CD4-positive, CD25-positive, alpha-beta regulatory T cell (primary cell): ENCODE measurements at regions not wholly inside any gene's neighbourhood (a gene's known extent, or its start where the extent isn't known, plus 50 kb on each side); places are given as distances from the start of the nearest gene placed in this dataset.

ENCODE experiments used
- ATAC-seq, 2 donors: fragments of 150-1000 bp; cut with Tn5 transposase; one replicate each; pipeline ENCODE4 v1.10.0; 2021; ENCODE audit warnings: low read depth in 2 of 2, moderate number of reproducible peaks in 2 of 2, moderate library complexity in 1 of 2
- DNase-seq, 3 donors: peaks; one replicate each; pipeline versions ENCODE4 v3.0.0 to v3.0.0-alpha.2; 2012 to 2022; ENCODE audit warnings: mixed read lengths in 1 of 3
- H3K27ac ChIP-seq: one replicate; pipeline ENCODE4 v1.7.0; 2013; ENCODE audit warnings: mild to moderate bottlenecking, low read length; ENCODE audit not compliant: insufficient read depth, poor library complexity, severe bottlenecking
- H3K27me3 ChIP-seq: one replicate; pipeline ENCODE4 v1.7.0; 2013; ENCODE audit warnings: low read length; ENCODE audit not compliant: control insufficient read depth, insufficient read depth
- H3K36me3 ChIP-seq: one replicate; pipeline ENCODE4 v1.7.0; 2013; ENCODE audit warnings: mild to moderate bottlenecking, low read length, moderate library complexity; ENCODE audit not compliant: control insufficient read depth, insufficient read depth
- H3K4me1 ChIP-seq: 2 replicates; pipeline ENCODE4 v1.7.0; 2013; ENCODE audit warnings: mild to moderate bottlenecking, low read length; ENCODE audit not compliant: insufficient read depth, control insufficient read depth, poor library complexity, severe bottlenecking
- H3K4me3 ChIP-seq: one replicate; pipeline ENCODE4 v1.7.0; 2013; ENCODE audit warnings: low read depth, mild to moderate bottlenecking, low read length, moderate library complexity
- H3K9me3 ChIP-seq, 2 experiments: 1 replicate in 1 of 2; 2 replicates in 1 of 2; pipeline ENCODE4 v1.7.0; 2013; ENCODE audit warnings: low read length in 2 of 2, mild to moderate bottlenecking in 1 of 2, moderate library complexity in 1 of 2; ENCODE audit not compliant: control insufficient read depth in 2 of 2
- H3K27ac Mint-ChIP-seq, 3 donors: one replicate each; pipeline ENCODE4 v1.8.0; 2020 to 2022; ENCODE audit warnings: mild to moderate bottlenecking in 3 of 3, mixed read lengths in 3 of 3, moderate library complexity in 2 of 3
- H3K27me3 Mint-ChIP-seq: one replicate; pipeline ENCODE4 v1.8.0; 2022; ENCODE audit warnings: mild to moderate bottlenecking, mixed read lengths
- H3K36me3 Mint-ChIP-seq: one replicate; pipeline ENCODE4 v1.8.0; 2020; ENCODE audit warnings: mixed read lengths
- H3K4me1 Mint-ChIP-seq, 4 donors: one replicate each; pipeline ENCODE4 v1.8.0; 2020 to 2022; ENCODE audit warnings: mixed read lengths in 4 of 4, mild to moderate bottlenecking in 1 of 4
- H3K4me3 Mint-ChIP-seq, 4 donors: one replicate each; pipeline ENCODE4 v1.8.0; 2020 to 2022; ENCODE audit warnings: mild to moderate bottlenecking in 4 of 4, mixed read lengths in 4 of 4, moderate library complexity in 3 of 4
- H3K9me3 Mint-ChIP-seq, 7 donors: one replicate each; pipeline ENCODE4 v1.8.0; 2020 to 2022; ENCODE audit warnings: mixed read lengths in 7 of 7, mild to moderate bottlenecking in 3 of 7, moderate library complexity in 2 of 7

GRCh38 chr3:124398594-124398993 lies 331.7 kb upstream of the UMPS start:
- no peak overlapping the region for H3K27ac ChIP-seq
- Mint-ChIP-seq H3K4me3 (no peak overlapping the region), H3K36me3 (no peaks in the 10 kb centered on the region)

DNA sequence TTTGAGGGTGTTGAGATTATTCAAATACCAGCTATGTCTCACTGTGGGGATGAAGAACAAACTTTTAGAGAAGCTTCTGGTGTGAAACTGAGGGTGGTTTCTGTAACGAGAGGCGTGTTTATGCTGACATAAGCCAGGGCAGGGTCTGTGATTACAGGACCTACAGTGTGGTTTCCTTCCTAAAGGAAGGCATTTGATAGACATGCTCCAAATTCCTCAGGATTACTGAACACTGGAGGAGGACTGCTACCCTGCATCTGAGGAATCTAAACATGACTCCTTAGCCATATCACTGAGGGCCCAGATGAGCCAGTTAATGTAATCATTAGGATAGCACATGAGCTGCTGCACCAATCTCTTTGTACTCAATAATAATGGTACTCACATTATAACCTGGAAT lies 328.4 kb upstream of the UMPS start:
- peaks cover 4% of the 10 kb centered on the region for H3K27me3 ChIP-seq
- no peak overlapping the region for H3K27ac Mint-ChIP-seq

More at GRCh38 chr3:124398594-124398993, 331.7 kb upstream of the UMPS start:
- Histone ChIP-seq H3K27me3 (peaks cover 6% of the 10 kb centered on the region), H3K4me1 (no peaks in the 10 kb centered on the region), H3K9me3 (no peaks in the 10 kb centered on the region), H3K36me3 (no peaks in the 10 kb centered on the region), H3K4me3 (no peak overlapping the region)
- DNase-seq = no peak
- peaks cover 0 to 2% (median 0%) of the 10 kb centered on the region in 7 donors for H3K9me3 Mint-ChIP-seq
- no peak for ATAC-seq
- H3K27ac Mint-ChIP-seq = no peak overlapping the region
- H3K27me3 Mint-ChIP-seq = peaks cover 9% of the 10 kb centered on the region
- H3K4me1 Mint-ChIP-seq = no peaks in the 10 kb centered on the region

GRCh38 chr3:124402791-124403190 lies 327.5 kb upstream of the UMPS start:
- H3K27ac Mint-ChIP-seq = no peak overlapping the region
- H3K9me3 ChIP-seq = no peaks in the 10 kb centered on the region
- H3K4me1 ChIP-seq = no peaks in the 10 kb centered on the region
- H3K4me3 ChIP-seq = no peak overlapping the region
- ATAC-seq = no peak
- peaks cover 0 to 2% (median 0%) of the 10 kb centered on the region in 7 donors for H3K9me3 Mint-ChIP-seq
- H3K36me3 ChIP-seq = no peaks in the 10 kb centered on the region
- no peak overlapping the region for H3K27ac ChIP-seq
- peaks cover 15% of the 10 kb centered on the region for H3K27me3 Mint-ChIP-seq
- H3K4me3 Mint-ChIP-seq = no peak overlapping the region
- H3K27me3 ChIP-seq = peaks cover 4% of the 10 kb centered on the region
- no peaks in the 10 kb centered on the region for H3K36me3 Mint-ChIP-seq
- no peaks in the 10 kb centered on the region for H3K4me1 Mint-ChIP-seq
- no peak for DNase-seq

More for the DNA sequence above, 328.4 kb upstream of the UMPS start:
- no peaks in the 10 kb centered on the region for H3K4me1 Mint-ChIP-seq
- H3K4me3 ChIP-seq = no peak overlapping the region
- H3K4me1 ChIP-seq = no peaks in the 10 kb centered on the region
- peaks cover 16% of the 10 kb centered on the region for H3K27me3 Mint-ChIP-seq
- H3K9me3 ChIP-seq = no peaks in the 10 kb centered on the region
- H3K27ac ChIP-seq = no peak overlapping the region
- no peak for DNase-seq
- no peaks in the 10 kb centered on the region for H3K36me3 ChIP-seq
- peaks cover 0 to 3% (median 0%) of the 10 kb centered on the region in 7 donors for H3K9me3 Mint-ChIP-seq
- ATAC-seq = no peak
- H3K4me3 Mint-ChIP-seq = no peak overlapping the region
- no peaks in the 10 kb centered on the region for H3K36me3 Mint-ChIP-seq

DNA sequence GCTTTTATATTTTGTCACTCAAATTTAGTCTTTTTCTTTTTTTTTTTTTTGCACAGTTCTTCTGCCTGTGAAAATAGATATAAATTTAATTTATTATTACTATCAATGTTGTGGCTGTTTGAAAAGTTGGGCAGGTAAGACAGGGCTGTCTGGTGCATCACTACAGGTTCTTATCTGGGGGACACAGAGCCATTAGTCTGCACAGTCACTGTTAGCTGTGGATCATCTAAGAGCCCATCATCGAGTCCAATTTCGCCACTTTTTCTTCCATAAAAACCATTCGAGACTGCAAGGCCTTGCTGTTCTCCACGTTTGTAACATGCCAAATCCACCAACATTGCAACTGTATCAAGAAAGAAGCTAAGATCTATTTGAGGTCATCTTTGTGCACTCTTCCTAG lies 325.6 kb upstream of the UMPS start:
- Histone ChIP-seq H3K36me3 (no peaks in the 10 kb centered on the region), H3K27ac (no peak overlapping the region), H3K4me1 (no peaks in the 10 kb centered on the region), H3K27me3 (peaks cover 4% of the 10 kb centered on the region), H3K4me3 (no peak overlapping the region), H3K9me3 (no peaks in the 10 kb centered on the region)
- peaks cover 0 to 2% (median 0%) of the 10 kb centered on the region in 7 donors for H3K9me3 Mint-ChIP-seq
- no peak for DNase-seq
- no peak overlapping the region for H3K27ac Mint-ChIP-seq
- no peaks in the 10 kb centered on the region for H3K4me1 Mint-ChIP-seq
- no peak for ATAC-seq
- no peaks in the 10 kb centered on the region for H3K36me3 Mint-ChIP-seq
- peaks cover 8% of the 10 kb centered on the region for H3K27me3 Mint-ChIP-seq
- no peak overlapping the region for H3K4me3 Mint-ChIP-seq

- H3K36me3 ChIP-seq = no peaks in the 10 kb centered on the region
Observed at GRCh38 chr3:124407260-124407659, 323.0 kb upstream of the UMPS start.

DNA sequence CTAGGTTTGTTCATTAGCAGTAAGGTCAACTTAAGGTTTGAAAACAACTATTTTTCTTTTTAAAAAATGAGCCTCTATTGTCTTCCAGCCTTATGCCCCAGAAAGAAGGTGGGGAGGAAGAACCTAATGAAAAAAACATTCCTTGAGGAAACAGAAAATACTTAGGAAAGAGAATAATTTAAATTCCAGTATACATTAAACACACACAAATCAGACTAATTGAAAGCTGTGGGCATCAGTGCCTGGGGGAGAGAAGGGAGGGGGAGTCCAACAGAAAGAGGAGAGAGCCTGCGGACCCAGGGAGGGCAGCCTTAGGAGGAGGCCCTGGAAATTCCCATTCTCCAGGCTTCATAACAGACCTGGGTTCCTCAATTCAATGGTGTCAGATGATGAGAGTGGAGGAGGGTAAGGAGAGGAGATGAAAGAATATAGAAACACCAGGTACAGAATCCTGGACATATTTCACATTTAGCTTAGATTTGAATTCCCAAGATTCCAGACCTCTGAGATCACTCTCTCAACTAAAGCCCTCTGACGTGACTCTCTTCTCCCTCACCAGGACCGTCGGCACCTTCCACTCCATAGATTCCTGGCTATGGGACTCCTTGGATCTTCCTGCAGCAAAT lies 320.5 kb upstream of the UMPS start:
- Mint-ChIP-seq H3K4me1 (no peaks in the 10 kb centered on the region), H3K9me3 (peaks cover 0 to 2% (median 0%) of the 10 kb centered on the region in 7 donors), H3K36me3 (no peaks in the 10 kb centered on the region), H3K4me3 (no peak overlapping the region), H3K27me3 (no peaks in the 10 kb centered on the region), H3K27ac (no peak overlapping the region)
- Histone ChIP-seq H3K4me1 (no peaks in the 10 kb centered on the region), H3K4me3 (no peak overlapping the region), H3K27ac (no peak overlapping the region), H3K36me3 (no peaks in the 10 kb centered on the region), H3K27me3 (peaks cover 2% of the 10 kb centered on the region), H3K9me3 (no peaks in the 10 kb centered on the region)
- ATAC-seq (no peak), DNase-seq (no peak)

More at GRCh38 chr3:124407260-124407659, 323.0 kb upstream of the UMPS start:
- Histone ChIP-seq H3K27ac (no peak overlapping the region), H3K4me1 (no peaks in the 10 kb centered on the region), H3K4me3 (no peak overlapping the region), H3K9me3 (no peaks in the 10 kb centered on the region), H3K27me3 (peaks cover 2% of the 10 kb centered on the region)
- no peaks in the 10 kb centered on the region for H3K36me3 Mint-ChIP-seq
- DNase-seq (no peak), ATAC-seq (no peak)
- H3K4me3 Mint-ChIP-seq = no peak overlapping the region
- H3K4me1 Mint-ChIP-seq = no peaks in the 10 kb centered on the region
- H3K9me3 Mint-ChIP-seq = peaks cover 0 to 2% (median 0%) of the 10 kb centered on the region in 7 donors
- no peak overlapping the region for H3K27ac Mint-ChIP-seq
- H3K27me3 Mint-ChIP-seq = peaks cover 8% of the 10 kb centered on the region

- H3K4me1 ChIP-seq = no peaks in the 10 kb centered on the region
- H3K9me3 ChIP-seq = no peaks in the 10 kb centered on the region
- H3K36me3 ChIP-seq = no peaks in the 10 kb centered on the region
- no peak overlapping the region for H3K27ac Mint-ChIP-seq
- no peak overlapping the region for H3K27ac ChIP-seq
- DNase-seq (no peak), ATAC-seq (no peak)
- H3K4me3 Mint-ChIP-seq = no peak overlapping the region
- H3K9me3 Mint-ChIP-seq = no peaks in the 10 kb centered on the region
- no peaks in the 10 kb centered on the region for H3K27me3 ChIP-seq
- H3K4me1 Mint-ChIP-seq = no peaks in the 10 kb centered on the region
- H3K36me3 Mint-ChIP-seq = no peaks in the 10 kb centered on the region
- no peak overlapping the region for H3K4me3 ChIP-seq
- no peaks in the 10 kb centered on the region for H3K27me3 Mint-ChIP-seq
Observed at GRCh38 chr3:124410471-124410870, 319.8 kb upstream of the UMPS start.

DNA sequence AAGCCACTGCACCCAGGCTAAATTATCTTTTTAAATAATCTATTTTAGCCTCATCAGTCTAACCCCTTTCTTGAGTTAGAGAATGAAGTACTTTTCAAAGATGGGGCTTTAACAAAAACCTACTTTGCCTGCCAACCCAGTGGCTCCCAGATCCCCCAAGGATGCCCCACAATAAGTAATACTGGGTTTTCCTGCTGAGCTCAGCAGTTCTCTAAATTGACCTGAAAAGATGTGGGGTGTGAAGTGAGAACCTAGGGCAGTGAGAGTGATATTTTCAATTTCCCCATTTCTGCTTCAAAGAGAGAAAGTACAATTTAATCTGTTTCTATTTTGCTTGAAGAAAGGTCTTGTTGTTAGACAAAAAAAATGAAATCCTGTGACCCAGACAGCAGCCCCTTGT lies 318.5 kb upstream of the UMPS start:
- no peak overlapping the region for H3K4me3 Mint-ChIP-seq

More for the DNA sequence above, 318.5 kb upstream of the UMPS start:
- no peaks in the 10 kb centered on the region for H3K36me3 Mint-ChIP-seq
- no peaks in the 10 kb centered on the region for H3K9me3 Mint-ChIP-seq
- H3K27ac Mint-ChIP-seq = no peak overlapping the region
- H3K27ac ChIP-seq = no peak overlapping the region
- ATAC-seq (no peak), DNase-seq (no peak)
- H3K27me3 Mint-ChIP-seq = no peaks in the 10 kb centered on the region
- H3K4me1 ChIP-seq = no peaks in the 10 kb centered on the region
- H3K4me3 ChIP-seq = no peak overlapping the region
- H3K4me1 Mint-ChIP-seq = no peaks in the 10 kb centered on the region
- no peaks in the 10 kb centered on the region for H3K9me3 ChIP-seq
- H3K27me3 ChIP-seq = no peaks in the 10 kb centered on the region
- no peaks in the 10 kb centered on the region for H3K36me3 ChIP-seq
